ENCODE measurements at regions not wholly inside any gene's neighbourhood (a gene's known extent, or its start where the extent isn't known, plus 50 kb on each side); places are given as distances from the start of the nearest gene placed in this dataset.

- intact Hi-C loops (cut with DNase I), result loop anchor here (5.0 kb wide), 1 partner anchor 40 kb away; no protein-coding TSS in a partner anchor
- no peak for DNase-seq (ENCODE audit: low spot score)
Observed at GRCh38 chr1:234697741-234698140, 87.8 kb upstream of the IRF2BP2 start.

- intact Hi-C loops (cut with DNase I), result loop anchor here (5.0 kb wide), 1 partner anchor 40 kb away; no protein-coding TSS in a partner anchor
- no peak for DNase-seq (ENCODE audit: low spot score)
Observed at GRCh38 chr1:234697015-234697414, 87.0 kb upstream of the IRF2BP2 start.

- DNase-seq (ENCODE audit: low spot score), result no peak
- intact Hi-C loops (cut with DNase I), result loop anchor here (5.0 kb wide), 1 partner anchor 39 kb away; no protein-coding TSS in a partner anchor
Observed at GRCh38 chr1:234696148-234696576, 86.2 kb upstream of the IRF2BP2 start.

GRCh38 chr1:234694661-234695060, 84.7 kb upstream of the IRF2BP2 start:
- intact Hi-C loops (cut with DNase I), result loop anchor here (5.0 kb wide), 1 partner anchor 37 kb away; no protein-coding TSS in a partner anchor
- no peak for DNase-seq (ENCODE audit: low spot score)

- intact Hi-C loops (cut with DNase I), result no loop called here
- no peak for DNase-seq (ENCODE audit: low spot score)
Observed at GRCh38 chr1:234692966-234693580, 83.1 kb upstream of the IRF2BP2 start.

GRCh38 chr1:234691567-234691966, 81.6 kb upstream of the IRF2BP2 start:
- DNase-seq (ENCODE audit: low spot score), result no peak
- intact Hi-C loops (cut with DNase I), result no loop called here

- intact Hi-C loops (cut with DNase I), result no loop called here
- no peak for DNase-seq (ENCODE audit: low spot score)
Observed at GRCh38 chr1:234690872-234691271, 80.9 kb upstream of the IRF2BP2 start.

GRCh38 chr1:234689236-234689635, 79.3 kb upstream of the IRF2BP2 start:
- intact Hi-C loops (cut with DNase I), result no loop called here
- no peak for DNase-seq (ENCODE audit: low spot score)

GRCh38 chr1:234687011-234687410, 77.0 kb upstream of the IRF2BP2 start:
- intact Hi-C loops (cut with DNase I), result no loop called here
- DNase-seq (ENCODE audit: low spot score), result no peak

- intact Hi-C loops (cut with DNase I), result no loop called here
- no peak for DNase-seq (ENCODE audit: low spot score)
Observed at GRCh38 chr1:234686035-234686434, 76.1 kb upstream of the IRF2BP2 start.

GRCh38 chr1:234684856-234685255, 74.9 kb upstream of the IRF2BP2 start:
- DNase-seq (ENCODE audit: low spot score), result no peak
- intact Hi-C loops (cut with DNase I), result loop anchor here (5.0 kb wide), 1 partner anchor 68 kb away; no protein-coding TSS in a partner anchor

GRCh38 chr1:234683861-234684632, 74.1 kb upstream of the IRF2BP2 start:
- intact Hi-C loops (cut with DNase I), result loop anchor here (5.0 kb wide), 1 partner anchor 67 kb away; no protein-coding TSS in a partner anchor
- DNase-seq (ENCODE audit: low spot score), result peak; percentile 89

GRCh38 chr1:234683127-234683860, 73.3 kb upstream of the IRF2BP2 start:
- intact Hi-C loops (cut with DNase I), result loop anchor here (5.0 kb wide), 1 partner anchor 66 kb away; no protein-coding TSS in a partner anchor
- no peak for DNase-seq (ENCODE audit: low spot score)

- DNase-seq (ENCODE audit: low spot score), result no peak
- intact Hi-C loops (cut with DNase I), result loop anchor here (5.0 kb wide), 1 partner anchor 65 kb away; no protein-coding TSS in a partner anchor
Observed at GRCh38 chr1:234681990-234682389, 72.0 kb upstream of the IRF2BP2 start.

- intact Hi-C loops (cut with DNase I), result loop anchor here (5.0 kb wide), 1 partner anchor 64 kb away; no protein-coding TSS in a partner anchor
- DNase-seq (ENCODE audit: low spot score), result no peak
Observed at GRCh38 chr1:234681065-234681464, 71.1 kb upstream of the IRF2BP2 start.

GRCh38 chr1:234680331-234680904, 70.4 kb upstream of the IRF2BP2 start:
- intact Hi-C loops (cut with DNase I), result loop anchor here (5.0 kb wide), 1 partner anchor 63 kb away; no protein-coding TSS in a partner anchor
- DNase-seq (ENCODE audit: low spot score), result no peak

GRCh38 chr1:234676103-234676594, 66.2 kb upstream of the IRF2BP2 start:
- intact Hi-C loops (cut with DNase I), result no loop called here
- DNase-seq (ENCODE audit: low spot score), result peak; percentile 91

GRCh38 chr1:234675572-234675971, 65.6 kb upstream of the IRF2BP2 start:
- no peak for DNase-seq (ENCODE audit: low spot score)
- intact Hi-C loops (cut with DNase I), result no loop called here

- DNase-seq (ENCODE audit: low spot score), result no peak
- intact Hi-C loops (cut with DNase I), result no loop called here
Observed at GRCh38 chr1:234675006-234675405, 65.0 kb upstream of the IRF2BP2 start.
